GM23338 (cell line): ENCODE measurements at regions not wholly inside any gene's neighbourhood (a gene's known extent, or its start where the extent isn't known, plus 50 kb on each side); places are given as distances from the start of the nearest gene placed in this dataset.

ENCODE experiments used
- POLR2AphosphoS5 ChIP-seq: IDR thresholded peaks from 2 replicates; pipeline ENCODE4 v1.6.1; 2016; ENCODE audit warnings: antibody characterized with exemption, low read depth
- TF ChIP-seq, protein P1 (sequence below), 2 experiments: fragments of 200-600 bp in 1 of 2; sonication (generic) in 1 of 2; conservative IDR thresholded peaks; 2 replicates each; pipeline versions ENCODE4 v1.5.1 to v1.6.1; 2016 to 2017; ENCODE audit warnings: antibody characterized with exemption in 2 of 2, low read depth in 2 of 2, mild to moderate bottlenecking in 2 of 2, moderate library complexity in 1 of 2

GRCh38 chr3:89973156-89973555, 865.7 kb downstream of the EPHA3 start:
- no peak for TF ChIP-seq POLR2AphosphoS5
- TF ChIP-seq, protein P1, sequence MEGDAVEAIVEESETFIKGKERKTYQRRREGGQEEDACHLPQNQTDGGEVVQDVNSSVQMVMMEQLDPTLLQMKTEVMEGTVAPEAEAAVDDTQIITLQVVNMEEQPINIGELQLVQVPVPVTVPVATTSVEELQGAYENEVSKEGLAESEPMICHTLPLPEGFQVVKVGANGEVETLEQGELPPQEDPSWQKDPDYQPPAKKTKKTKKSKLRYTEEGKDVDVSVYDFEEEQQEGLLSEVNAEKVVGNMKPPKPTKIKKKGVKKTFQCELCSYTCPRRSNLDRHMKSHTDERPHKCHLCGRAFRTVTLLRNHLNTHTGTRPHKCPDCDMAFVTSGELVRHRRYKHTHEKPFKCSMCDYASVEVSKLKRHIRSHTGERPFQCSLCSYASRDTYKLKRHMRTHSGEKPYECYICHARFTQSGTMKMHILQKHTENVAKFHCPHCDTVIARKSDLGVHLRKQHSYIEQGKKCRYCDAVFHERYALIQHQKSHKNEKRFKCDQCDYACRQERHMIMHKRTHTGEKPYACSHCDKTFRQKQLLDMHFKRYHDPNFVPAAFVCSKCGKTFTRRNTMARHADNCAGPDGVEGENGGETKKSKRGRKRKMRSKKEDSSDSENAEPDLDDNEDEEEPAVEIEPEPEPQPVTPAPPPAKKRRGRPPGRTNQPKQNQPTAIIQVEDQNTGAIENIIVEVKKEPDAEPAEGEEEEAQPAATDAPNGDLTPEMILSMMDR (conservative IDR thresholded peaks at IDR 0.05; ENCODE audit: low read depth in 2 of 2), result no peak
